K562 (cell line): ENCODE measurements at regions not wholly inside any gene's neighbourhood (a gene's known extent, or its start where the extent isn't known, plus 50 kb on each side); places are given as distances from the start of the nearest gene placed in this dataset.

ENCODE experiments used
- ATAC-seq: fragments of 200-7000 bp; cut with Tn5 transposase; 3 replicates; pipeline ENCODE4 v1.9.1; 2020; ENCODE audit warnings: moderate library complexity
- BruUV-seq: library from RNA; stranded (reverse); fragments of 400-500 nt; replicated peaks from 2 replicates; lab custom pipeline; 2021; lab: Mats Ljungman, UMichigan
- CTCF ChIA-PET: fragments of 300-600 bp; formaldehyde crosslinking; extraction: SDS; loops from one replicate; lab custom pipeline; 2021; ENCODE audit warnings: low intra/inter-chr PET ratio; lab: Yijun Ruan, JAX
- POLR2A ChIA-PET: fragments of 300-600, 350-650 bp; sonication (Branson Sonifier 250); formaldehyde crosslinking; extraction: SDS; loops from one replicate; lab custom pipeline; 2021; ENCODE audit warnings: antibody characterized with exemption, inconsistent platforms; lab: Yijun Ruan, JAX
- DNase-seq, 4 experiments: peaks; one replicate each; pipeline versions ENCODE4 v3.0.0 to v3.0.0-alpha.2; 2011 to 2018; ENCODE audit warnings: low spot score in 3 of 4, mixed read lengths in 3 of 4; ENCODE audit errors: extremely low read depth in 1 of 4
- FAIRE-seq: peaks from 2 replicates; lab custom pipeline; 2011; peaks lifted over from hg19 to GRCh38; lab: Jason Lieb, UNC
- H2AFZ ChIP-seq: 2 replicates; pipeline ENCODE4 v1.6.0; 2011; ENCODE audit warnings: low read depth, low read length, control low read depth, inconsistent platforms
- H3K27ac ChIP-seq: fragments of 200-600 bp; 3 replicates; pipeline ENCODE4 v1.8.0; 2011; ENCODE audit warnings: low read depth, mild to moderate bottlenecking, control low read depth, inconsistent platforms, low read length, moderate library complexity, mixed read lengths; ENCODE audit errors: extremely low read depth
- H3K27me3 ChIP-seq, 2 experiments: fragments of 300-600 bp in 1 of 2; 2 replicates in 1 of 2; 3 replicates in 1 of 2; pipeline versions ENCODE4 v1.6.0 to v1.8.0; 2011; ENCODE audit warnings: inconsistent platforms in 2 of 2, low read length in 2 of 2, mild to moderate bottlenecking in 1 of 2, mixed read lengths in 1 of 2, moderate library complexity in 1 of 2; ENCODE audit not compliant: control insufficient read depth in 2 of 2, insufficient read depth in 2 of 2
- H3K36me3 ChIP-seq: fragments of 300-600 bp; 3 replicates; pipeline ENCODE4 v1.8.0; 2011; ENCODE audit warnings: mild to moderate bottlenecking, low read length, inconsistent platforms; ENCODE audit not compliant: control insufficient read depth, insufficient read depth
- H3K4me1 ChIP-seq, 2 experiments: fragments of 200-600 bp in 1 of 2; replicated peaks in 1 of 2; 2 replicates in 1 of 2; 3 replicates in 1 of 2; pipeline versions ENCODE4 v1.5.1 to v1.8.0; 2011; ENCODE audit warnings: inconsistent platforms in 2 of 2, low read length in 2 of 2, mild to moderate bottlenecking in 1 of 2, mixed read lengths in 1 of 2, moderate library complexity in 1 of 2; ENCODE audit not compliant: control insufficient read depth in 2 of 2, insufficient read depth in 2 of 2
- H3K4me2 ChIP-seq: 2 replicates; pipeline ENCODE4 v1.6.1; 2011; ENCODE audit warnings: low read length, control low read depth, inconsistent platforms, mixed read lengths; ENCODE audit not compliant: insufficient read depth
- H3K4me3 ChIP-seq: fragments of 200-600 bp; sonication (generic), shearing (Covaris generic); 2 replicates; pipeline ENCODE4 v1.5.1; 2016; ENCODE audit warnings: control low read depth, inconsistent platforms
- H3K79me2 ChIP-seq: fragments of 200-600 bp; 3 replicates; pipeline ENCODE4 v1.8.0; 2011; ENCODE audit warnings: low read length, inconsistent platforms; ENCODE audit not compliant: control insufficient read depth, insufficient read depth
- H3K9ac ChIP-seq, 2 experiments: 2 replicates each; pipeline versions ENCODE4 v1.6.0 to v1.6.1; 2011; ENCODE audit warnings: low read depth in 2 of 2, low read length in 2 of 2, control low read depth in 1 of 2, inconsistent platforms in 1 of 2, mild to moderate bottlenecking in 1 of 2, mixed read lengths in 1 of 2; ENCODE audit not compliant: insufficient read depth in 1 of 2
- H3K9me1 ChIP-seq: one replicate; pipeline ENCODE4 v1.6.0; 2011; ENCODE audit warnings: inconsistent platforms, mild to moderate bottlenecking, low read length, moderate library complexity; ENCODE audit not compliant: control insufficient read depth, insufficient read depth
- H3K9me3 ChIP-seq: replicated peaks from 2 replicates; pipeline ENCODE4 v1.5.1; 2011; ENCODE audit warnings: low read depth, low read length, inconsistent platforms; ENCODE audit not compliant: control insufficient read depth, insufficient read depth
- H4K20me1 ChIP-seq: replicated peaks from 2 replicates; pipeline ENCODE4 v1.6.1; 2011; ENCODE audit warnings: low read length, inconsistent platforms, mixed read lengths; ENCODE audit not compliant: control insufficient read depth, insufficient read depth
- CBX5 ChIP-seq: IDR thresholded peaks from 2 replicates; pipeline ENCODE4 v1.6.1; 2014; ENCODE audit warnings: low read depth, borderline replicate concordance
- CGGBP1 ChIP-seq: fragments of 250-450 bp; sonication (Bioruptor Pico); IDR thresholded peaks from 2 replicates; pipeline ENCODE4 v1.9.0; 2021; ENCODE audit warnings: mild to moderate bottlenecking
- CLOCK ChIP-seq: fragments of 250-450 bp; sonication (Bioruptor Pico); IDR thresholded peaks from 2 replicates; pipeline ENCODE4 v1.4.0; 2020; ENCODE audit warnings: mild to moderate bottlenecking, moderate library complexity, borderline replicate concordance
- CREB5 ChIP-seq: fragments of 250-450 bp; sonication (Bioruptor Pico); IDR thresholded peaks from 2 replicates; pipeline ENCODE4 v1.5.0; 2020; ENCODE audit warnings: mild to moderate bottlenecking
- DMBX1 ChIP-seq: fragments of 250-450 bp; sonication (Bioruptor Pico); IDR thresholded peaks from 2 replicates; pipeline ENCODE4 v1.8.0; 2022; ENCODE audit warnings: inconsistent platforms, mild to moderate bottlenecking, moderate library complexity, borderline replicate concordance
- ELF1 ChIP-seq: fragments of 200-800 bp; sonication (Bioruptor generic); IDR thresholded peaks from 2 replicates; pipeline ENCODE4 v1.6.1; 2016; ENCODE audit warnings: missing genetic modification characterization, missing compliant biosample characterization
- HNRNPL ChIP-seq: fragments of 200-400 bp; formaldehyde crosslinking; IDR thresholded peaks from 2 replicates; pipeline ENCODE4 v1.6.1; 2017; ENCODE audit warnings: low read depth, mild to moderate bottlenecking, low read length
- OTX1 ChIP-seq: fragments of 450-650 bp; formaldehyde crosslinking; IDR thresholded peaks from 2 replicates; pipeline ENCODE4 v1.4.0; 2022; ENCODE audit warnings: mild to moderate bottlenecking
- PTTG1 ChIP-seq: fragments of 450-650 bp; IDR thresholded peaks from 2 replicates; pipeline ENCODE4 v1.6.1; 2016; ENCODE audit warnings: low read depth, mild to moderate bottlenecking, missing genetic modification characterization, missing compliant biosample characterization
- RBFOX2 ChIP-seq: fragments of 200-400 bp; formaldehyde crosslinking; IDR thresholded peaks from 2 replicates; pipeline ENCODE4 v1.6.1; 2017; ENCODE audit warnings: low read depth, mild to moderate bottlenecking, low read length, moderate library complexity
- ZBTB43 ChIP-seq: sonication (generic); formaldehyde crosslinking; IDR thresholded peaks from 2 replicates; pipeline ENCODE4 v1.8.0; 2023; ENCODE audit warnings: mild to moderate bottlenecking, missing genetic modification reagents
- ZNF311 ChIP-seq: fragments of 250-450 bp; sonication (Bioruptor Pico); IDR thresholded peaks from 2 replicates; pipeline ENCODE4 v1.4.0; 2020; ENCODE audit warnings: mild to moderate bottlenecking, moderate library complexity
- ZNF384 ChIP-seq: IDR thresholded peaks from 2 replicates; pipeline ENCODE4 v1.6.1; 2012; ENCODE audit warnings: low read depth, low read length, improper control_type of control experiment
- ZNF740 ChIP-seq, 3 experiments: fragments of 200-800 bp in 1 of 3; sonication (Bioruptor generic) in 1 of 3; sonication (generic) in 1 of 3; formaldehyde crosslinking in 1 of 3; IDR thresholded peaks; 2 replicates each; pipeline versions ENCODE4 v1.6.1 to v1.8.0; 2016 to 2022; ENCODE audit warnings: mild to moderate bottlenecking in 2 of 3, missing compliant biosample characterization in 2 of 3, missing genetic modification characterization in 2 of 3, missing genetic modification reagents in 1 of 3
- WGBS: fragments of 100-300 bp; shearing (Covaris generic); methylation state at CpG from one replicate; pipeline ENCODE4 v1.1.6; 2016; ENCODE audit warnings: low coverage, mixed read lengths; ENCODE audit not compliant: insufficient coverage; ENCODE audit errors: missing lambda C conversion rate; 5-methylcytosine and 5-hydroxymethylcytosine counted together
- in situ Hi-C: fragments of 300-500 bp; cut with MboI; formaldehyde crosslinking; loops from 4 replicates; pipeline ENCODE4 v1.15.0; 2018; ENCODE audit warnings: inconsistent platforms, mixed read lengths
- intact Hi-C: fragments of 100-400 bp; cut with micrococcal nuclease; formaldehyde crosslinking; loops from 2 replicates; pipeline ENCODE4 v1.14.2; 2022

GRCh38 chr2:200107514-200108217, 152.3 kb downstream of the MAIP1 start:
- WGBS = 14% methylated on average over 6 of the region's 6 CpGs
- no peaks in the 10 kb centered on the region for H3K79me2 ChIP-seq
- no peaks in the 10 kb centered on the region for H3K9me1 ChIP-seq
- no peak overlapping the region for H2AFZ ChIP-seq
- H3K9ac ChIP-seq = no peak overlapping the region
- H3K27ac ChIP-seq = no peak overlapping the region
- ATAC-seq = no peak
- H3K27me3 ChIP-seq = no peaks in the 10 kb centered on the region
- no peak overlapping the region for H3K4me2 ChIP-seq
- no peaks in the 10 kb centered on the region for H3K36me3 ChIP-seq
- DNase-seq = no peak
- intact Hi-C loops (no loop called here), in situ Hi-C loops (no loop called here)
- no peaks in the 10 kb centered on the region; a peak in 1 of 5 replicates for H3K4me1 ChIP-seq
- ChIA-PET POLR2A (no interaction called here), CTCF (no interaction called here)
- H3K4me3 ChIP-seq = no peak overlapping the region
- H4K20me1 ChIP-seq = no peaks in the 10 kb centered on the region
- H3K9me3 ChIP-seq = no peaks in the 10 kb centered on the region
- BruUV-seq = no TSS peak
- FAIRE-seq = no peak
- TF ChIP-seq RBFOX2 = no peak
- TF ChIP-seq OTX1 (CRISPR knock-in tag) = no peak
- no peak for TF ChIP-seq ELF1 (tag)
- TF ChIP-seq CLOCK (CRISPR knock-in tag) = no peak
- TF ChIP-seq ZNF384 = no peak
- TF ChIP-seq DMBX1 = 0 out of 2 replicates have a peak, but pooled peaks have one; percentile 53
- no peak for TF ChIP-seq CBX5
- peak; percentile 67; the same call in 1 of the 2 replicates for TF ChIP-seq ZNF311 (CRISPR knock-in tag)
- TF ChIP-seq ZBTB43 = no peak
- no peak for TF ChIP-seq CREB5
- TF ChIP-seq CGGBP1 (CRISPR knock-in tag) = no peak
- TF ChIP-seq ZNF740 (CRISPR knock-in tag; IDR thresholded peaks at IDR 0.05) = no peak
- 0 out of 4 replicates have a peak, but pooled peaks of 1 of the 2 experiments have one; percentile 39 for TF ChIP-seq ZNF740 (tag; IDR thresholded peaks at IDR 0.05)
- no peak for TF ChIP-seq HNRNPL
- TF ChIP-seq PTTG1 (tag) = peak; percentile 73; the same call in 1 of the 2 replicates
